ENCODE measurements at regions not wholly inside any gene's neighbourhood (a gene's known extent, or its start where the extent isn't known, plus 50 kb on each side); places are given as distances from the start of the nearest gene placed in this dataset.

DNA sequence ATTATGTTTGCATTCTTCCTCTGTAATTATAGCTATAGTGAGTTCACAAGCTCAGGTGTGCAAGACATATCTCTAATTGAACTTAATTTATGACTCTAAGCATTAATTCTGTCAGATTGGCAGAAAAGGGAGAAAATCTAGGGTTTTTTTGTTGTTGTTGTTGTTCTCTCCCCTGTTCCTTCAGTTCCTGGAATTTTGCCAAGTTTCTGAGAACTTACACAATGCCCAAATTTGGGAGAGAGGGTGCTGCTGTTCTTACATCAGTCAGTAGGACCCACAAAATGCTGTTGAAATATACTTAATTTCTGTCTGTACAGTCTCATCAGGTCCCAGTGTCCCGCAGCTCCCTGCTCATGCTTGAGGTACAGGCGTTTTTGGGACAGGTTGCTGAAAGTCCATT, 221.8 kb upstream of the RBMS1 start:
- Histone ChIP-seq H3K27ac (no peak overlapping the region), H3K4me1 (no peaks in the 10 kb centered on the region), H3K9me3 (no peaks in the 10 kb centered on the region), H3K27me3 (no peaks in the 10 kb centered on the region), H3K36me3 (no peaks in the 10 kb centered on the region), H3K4me3 (no peak overlapping the region)
- no peak for TF ChIP-seq POLR2A (IDR thresholded peaks at IDR 0.05)
- TF ChIP-seq, protein P1, sequence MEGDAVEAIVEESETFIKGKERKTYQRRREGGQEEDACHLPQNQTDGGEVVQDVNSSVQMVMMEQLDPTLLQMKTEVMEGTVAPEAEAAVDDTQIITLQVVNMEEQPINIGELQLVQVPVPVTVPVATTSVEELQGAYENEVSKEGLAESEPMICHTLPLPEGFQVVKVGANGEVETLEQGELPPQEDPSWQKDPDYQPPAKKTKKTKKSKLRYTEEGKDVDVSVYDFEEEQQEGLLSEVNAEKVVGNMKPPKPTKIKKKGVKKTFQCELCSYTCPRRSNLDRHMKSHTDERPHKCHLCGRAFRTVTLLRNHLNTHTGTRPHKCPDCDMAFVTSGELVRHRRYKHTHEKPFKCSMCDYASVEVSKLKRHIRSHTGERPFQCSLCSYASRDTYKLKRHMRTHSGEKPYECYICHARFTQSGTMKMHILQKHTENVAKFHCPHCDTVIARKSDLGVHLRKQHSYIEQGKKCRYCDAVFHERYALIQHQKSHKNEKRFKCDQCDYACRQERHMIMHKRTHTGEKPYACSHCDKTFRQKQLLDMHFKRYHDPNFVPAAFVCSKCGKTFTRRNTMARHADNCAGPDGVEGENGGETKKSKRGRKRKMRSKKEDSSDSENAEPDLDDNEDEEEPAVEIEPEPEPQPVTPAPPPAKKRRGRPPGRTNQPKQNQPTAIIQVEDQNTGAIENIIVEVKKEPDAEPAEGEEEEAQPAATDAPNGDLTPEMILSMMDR (IDR thresholded peaks at IDR 0.05): no peak
- no peak for DNase-seq

DNA sequence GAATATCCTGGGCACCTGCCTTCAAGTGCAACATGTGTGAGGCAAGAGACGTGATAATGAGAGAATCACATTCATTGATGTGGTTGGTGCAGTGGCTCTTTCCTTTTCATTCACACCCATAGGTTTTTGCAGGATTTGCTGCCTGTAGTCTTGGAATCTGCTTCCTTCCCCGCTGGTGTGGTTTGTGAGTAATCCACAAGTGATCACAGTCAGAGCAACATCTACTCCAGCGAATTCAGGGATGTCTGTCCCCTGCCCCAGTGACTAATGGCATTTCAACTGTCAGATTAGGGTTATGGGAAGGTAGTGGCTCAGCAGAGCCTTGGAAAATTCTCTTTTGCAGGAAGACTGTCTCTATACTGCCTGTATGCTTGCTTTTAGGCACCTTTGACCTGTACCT, 225.5 kb upstream of the RBMS1 start:
- Histone ChIP-seq H3K27ac (no peak overlapping the region), H3K4me3 (no peak overlapping the region), H3K36me3 (no peaks in the 10 kb centered on the region), H3K9me3 (no peaks in the 10 kb centered on the region), H3K27me3 (no peaks in the 10 kb centered on the region), H3K4me1 (no peaks in the 10 kb centered on the region)
- no peak for DNase-seq
- TF ChIP-seq, protein P1 (IDR thresholded peaks at IDR 0.05): no peak
- TF ChIP-seq POLR2A (IDR thresholded peaks at IDR 0.05): no peak

DNA sequence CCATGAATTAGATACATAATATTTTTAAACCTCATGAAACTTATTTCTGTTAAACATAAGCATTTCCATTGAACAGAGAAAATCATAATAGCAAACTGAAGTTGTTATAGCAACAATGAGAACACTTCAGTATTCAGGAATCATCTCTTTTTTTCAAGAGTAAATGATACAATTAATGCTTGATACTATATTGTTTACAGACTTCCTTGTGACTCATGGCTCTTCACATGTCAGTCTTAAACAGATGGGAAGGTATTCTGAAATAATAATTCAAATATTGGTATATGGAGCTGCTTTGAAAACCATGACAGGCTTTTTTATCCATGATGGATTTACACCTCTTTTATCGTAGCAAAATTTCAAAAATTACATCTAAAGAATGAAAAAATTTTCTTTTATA, 226.5 kb upstream of the RBMS1 start:
- TF ChIP-seq POLR2A (IDR thresholded peaks at IDR 0.05): no peak
- TF ChIP-seq, protein P1 (IDR thresholded peaks at IDR 0.05): no peak
- no peak for DNase-seq
- H3K4me3 ChIP-seq: no peak overlapping the region

DNA sequence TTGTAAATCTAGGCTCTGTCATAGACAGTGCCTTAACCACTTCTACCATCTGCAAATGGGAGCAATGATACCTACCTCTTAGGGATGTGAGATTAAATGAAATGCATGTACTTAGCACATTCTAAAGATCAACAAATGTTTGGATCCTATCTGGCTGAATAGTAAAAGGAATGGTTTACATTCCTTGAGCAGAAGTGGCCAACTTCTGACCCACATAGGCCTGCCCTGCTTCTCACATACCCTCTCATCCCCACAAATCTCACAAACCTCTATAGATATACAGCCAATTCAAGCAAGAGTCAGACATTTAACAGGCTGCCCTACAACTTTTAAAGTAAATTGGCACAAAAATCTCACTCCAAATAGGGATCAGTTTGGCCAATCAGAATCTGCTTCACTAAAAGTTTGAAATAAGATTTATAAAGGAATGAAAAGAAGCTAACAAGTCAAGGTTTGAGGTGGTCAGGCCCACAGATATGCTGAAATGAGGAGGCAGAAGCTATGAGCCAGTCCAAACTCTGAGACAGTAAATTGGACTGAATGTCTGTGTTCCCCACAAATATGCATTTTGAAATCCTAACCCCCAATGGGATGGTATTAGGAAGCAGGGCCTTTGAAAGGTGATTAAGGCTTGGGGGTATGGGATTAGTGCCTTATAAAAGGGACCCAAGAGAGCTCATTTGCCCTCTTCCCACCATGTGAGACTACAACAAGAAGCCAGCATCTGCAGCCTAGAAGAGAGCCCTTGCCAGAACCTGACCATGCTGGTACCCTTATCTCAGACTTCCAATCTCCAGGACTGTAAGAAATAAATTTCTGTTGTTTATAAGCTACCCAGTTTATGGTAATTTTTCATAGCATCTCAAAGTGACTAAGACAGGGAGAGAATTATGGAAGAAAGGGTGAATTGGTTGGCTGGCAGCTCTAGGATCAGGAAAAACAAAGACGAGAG, 227.8 kb upstream of the RBMS1 start:
- H3K27me3 ChIP-seq: no peaks in the 10 kb centered on the region
- H3K9me3 ChIP-seq: no peaks in the 10 kb centered on the region
- TF ChIP-seq, protein P1 (IDR thresholded peaks at IDR 0.05): no peak
- no peak for TF ChIP-seq POLR2A (IDR thresholded peaks at IDR 0.05)
- no peaks in the 10 kb centered on the region for H3K4me1 ChIP-seq
- H3K4me3 ChIP-seq: no peak overlapping the region
- DNase-seq: no peak
- H3K36me3 ChIP-seq: no peaks in the 10 kb centered on the region
- no peak overlapping the region for H3K27ac ChIP-seq

More for the DNA sequence above, 226.5 kb upstream of the RBMS1 start:
- Histone ChIP-seq H3K4me1 (no peaks in the 10 kb centered on the region), H3K27ac (no peak overlapping the region), H3K36me3 (no peaks in the 10 kb centered on the region), H3K9me3 (no peaks in the 10 kb centered on the region), H3K27me3 (no peaks in the 10 kb centered on the region)

DNA sequence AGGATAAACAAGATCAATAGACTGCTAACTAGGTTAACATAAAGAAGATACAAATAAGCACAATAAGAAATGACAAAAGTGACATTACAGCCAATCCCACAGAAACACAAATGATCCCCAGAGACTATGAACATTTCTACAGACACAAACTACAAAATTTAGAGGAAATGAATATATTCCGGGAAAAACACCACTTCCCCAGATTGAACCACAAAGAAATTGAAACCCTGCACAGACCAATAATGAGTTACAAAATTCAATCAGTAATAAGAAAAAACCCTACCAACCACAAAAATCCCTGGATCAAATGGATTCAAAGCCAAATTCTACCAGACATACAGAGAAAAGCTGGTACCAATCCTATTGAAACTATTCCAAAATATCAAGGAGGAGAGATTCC, 232.4 kb upstream of the RBMS1 start:
- H3K27me3 ChIP-seq: no peaks in the 10 kb centered on the region
- no peaks in the 10 kb centered on the region for H3K4me1 ChIP-seq

More for the DNA sequence above, 232.4 kb upstream of the RBMS1 start:
- no peaks in the 10 kb centered on the region for H3K36me3 ChIP-seq
- H3K9me3 ChIP-seq: no peaks in the 10 kb centered on the region
- H3K4me3 ChIP-seq: no peak overlapping the region
- DNase-seq: no peak
- TF ChIP-seq, protein P1 (IDR thresholded peaks at IDR 0.05): no peak
- TF ChIP-seq POLR2A (IDR thresholded peaks at IDR 0.05): no peak
- no peak overlapping the region for H3K27ac ChIP-seq

All from Peyer's patch (tissue), 4 donors.